ENCODE measurements at regions not wholly inside any gene's neighbourhood (a gene's known extent, or its start where the extent isn't known, plus 50 kb on each side); places are given as distances from the start of the nearest gene placed in this dataset.

DNA sequence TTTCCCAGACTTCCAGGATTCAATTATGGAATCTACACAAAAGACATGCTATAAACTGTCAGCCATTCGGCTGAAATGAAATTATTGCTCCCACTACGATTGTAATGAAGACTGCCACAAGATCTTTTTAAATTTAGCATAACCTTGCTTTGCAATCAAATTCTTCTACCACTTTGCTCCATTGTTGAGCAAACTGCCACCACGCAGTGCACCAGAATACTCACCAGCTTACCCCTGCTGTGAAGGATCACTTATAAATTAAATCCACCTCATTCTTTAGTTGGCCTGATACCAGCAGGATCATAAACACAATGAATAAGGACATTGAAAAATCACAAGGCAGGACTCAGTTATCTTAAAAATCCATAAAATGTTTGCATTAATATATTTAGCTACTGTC is 116.4 kb upstream of the PRNP start:
- Histone ChIP-seq H4K8ac (replicated peaks; ENCODE audit: insufficient read length, low read depth, low read length) (no peak overlapping the region), H4K20me1 (ENCODE audit: control insufficient read depth, insufficient read depth, insufficient read length) (no peaks in the 10 kb centered on the region), H4K5ac (ENCODE audit: insufficient read length, low read depth, low read length) (no peak overlapping the region), H3K23ac (ENCODE audit: insufficient read length, low read depth, low read length) (no peak overlapping the region), H2BK12ac (ENCODE audit: insufficient read length, low read depth, low read length) (no peak overlapping the region), H3K27ac (ENCODE audit: insufficient read length, low read depth, low read length) (no peak overlapping the region), H3K18ac (ENCODE audit: insufficient read length, low read depth, low read length) (no peak overlapping the region), H3K79me1 (ENCODE audit: insufficient read depth, low read depth, low read length, poor library complexity, severe bottlenecking) (no peaks in the 10 kb centered on the region), H3K56ac (ENCODE audit: insufficient read length, low read depth, low read length) (no peak overlapping the region), H3K79me2 (ENCODE audit: insufficient read depth, low read length) (no peaks in the 10 kb centered on the region), H3K4me2 (ENCODE audit: insufficient read depth, insufficient read length, low read length) (no peak overlapping the region), H2AFZ (ENCODE audit: low read length) (no peak overlapping the region), H3K14ac (ENCODE audit: insufficient read depth, low read length) (no peak overlapping the region), H2AK5ac (ENCODE audit: insufficient read length, low read length) (no peak overlapping the region), H3K23me2 (ENCODE audit: insufficient read length, low read depth, low read length, poor library complexity, severe bottlenecking) (no peaks in the 10 kb centered on the region), H3K4me1 (ENCODE audit: insufficient read depth, low read length) (no peaks in the 10 kb centered on the region; the same call in 1 of the 2 replicates), H4K91ac (ENCODE audit: insufficient read length, low read depth, low read length) (no peak overlapping the region), H3K4ac (ENCODE audit: low read depth, low read length) (no peak overlapping the region), H3T11ph (ENCODE audit: low read length) (no peak overlapping the region), H2BK15ac (ENCODE audit: low read depth, low read length) (no peak overlapping the region), H3K9ac (ENCODE audit: extremely low read depth, insufficient read length, low read length) (no peak overlapping the region), H2BK120ac (ENCODE audit: low read depth, low read length, poor library complexity, severe bottlenecking) (no peak overlapping the region), H2BK5ac (ENCODE audit: insufficient read length, low read length) (no peak overlapping the region), H3K9me3 (ENCODE audit: control insufficient read depth, low read depth, low read length) (no peaks in the 10 kb centered on the region), H3K27me3 (ENCODE audit: insufficient read depth, low read length) (no peaks in the 10 kb centered on the region), H2BK20ac (ENCODE audit: low read depth, low read length, poor library complexity, severe bottlenecking) (no peak overlapping the region)
- TF ChIP-seq, protein P1, sequence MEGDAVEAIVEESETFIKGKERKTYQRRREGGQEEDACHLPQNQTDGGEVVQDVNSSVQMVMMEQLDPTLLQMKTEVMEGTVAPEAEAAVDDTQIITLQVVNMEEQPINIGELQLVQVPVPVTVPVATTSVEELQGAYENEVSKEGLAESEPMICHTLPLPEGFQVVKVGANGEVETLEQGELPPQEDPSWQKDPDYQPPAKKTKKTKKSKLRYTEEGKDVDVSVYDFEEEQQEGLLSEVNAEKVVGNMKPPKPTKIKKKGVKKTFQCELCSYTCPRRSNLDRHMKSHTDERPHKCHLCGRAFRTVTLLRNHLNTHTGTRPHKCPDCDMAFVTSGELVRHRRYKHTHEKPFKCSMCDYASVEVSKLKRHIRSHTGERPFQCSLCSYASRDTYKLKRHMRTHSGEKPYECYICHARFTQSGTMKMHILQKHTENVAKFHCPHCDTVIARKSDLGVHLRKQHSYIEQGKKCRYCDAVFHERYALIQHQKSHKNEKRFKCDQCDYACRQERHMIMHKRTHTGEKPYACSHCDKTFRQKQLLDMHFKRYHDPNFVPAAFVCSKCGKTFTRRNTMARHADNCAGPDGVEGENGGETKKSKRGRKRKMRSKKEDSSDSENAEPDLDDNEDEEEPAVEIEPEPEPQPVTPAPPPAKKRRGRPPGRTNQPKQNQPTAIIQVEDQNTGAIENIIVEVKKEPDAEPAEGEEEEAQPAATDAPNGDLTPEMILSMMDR (conservative IDR thresholded peaks at IDR 0.05), result no peak
- WGBS (ENCODE audit: extremely low coverage, insufficient read length, low lambda C conversion rate), result no CpG with 5 or more reads among the region's 3 CpGs
- Mint-ChIP-seq H3K27ac (peak overlapping the region in 1 of 3 experiments; percentile 18; a peak in 2 of 7 replicates), H3K27me3 (ENCODE audit: low read depth) (peaks cover 4% of the 10 kb centered on the region), H3K4me1 (peaks cover 11 to 19% of the 10 kb centered on the region in 2 experiments), H3K9me3 (0 out of 5 replicates have a peak, but pooled peaks cover 0 to 1% of the 10 kb centered on the region in 2 experiments), H3K4me3 (no peak overlapping the region), H3K36me3 (ENCODE audit: insufficient read depth in 1 of 3, low read depth in 3 of 3) (no peaks in the 10 kb centered on the region)
- no peak for DNase-seq

Data from H9 (cell line).